ENCODE measurements at regions not wholly inside any gene's neighbourhood (a gene's known extent, or its start where the extent isn't known, plus 50 kb on each side); places are given as distances from the start of the nearest gene placed in this dataset.

DNA sequence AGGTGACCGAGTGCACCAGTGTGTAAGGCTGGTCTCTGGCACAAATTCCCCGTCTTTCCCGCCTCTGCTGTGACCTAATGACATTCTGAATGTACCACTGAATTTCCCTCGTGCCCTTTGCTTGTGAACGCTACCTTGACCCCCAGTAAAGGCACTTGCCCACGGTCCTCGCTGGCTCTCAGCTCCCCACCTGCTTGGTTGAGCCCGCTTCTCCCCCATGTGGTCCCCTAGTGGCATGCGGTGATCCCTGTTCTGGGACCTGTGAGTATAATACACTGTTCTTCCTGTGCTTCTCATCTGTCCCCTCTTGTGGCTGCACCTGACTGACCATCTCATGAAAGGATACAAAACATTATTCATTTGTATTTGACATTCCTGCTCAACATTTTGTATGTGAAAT lies 495.7 kb downstream of the INHBA start:
- no peak for DNase-seq

DNA sequence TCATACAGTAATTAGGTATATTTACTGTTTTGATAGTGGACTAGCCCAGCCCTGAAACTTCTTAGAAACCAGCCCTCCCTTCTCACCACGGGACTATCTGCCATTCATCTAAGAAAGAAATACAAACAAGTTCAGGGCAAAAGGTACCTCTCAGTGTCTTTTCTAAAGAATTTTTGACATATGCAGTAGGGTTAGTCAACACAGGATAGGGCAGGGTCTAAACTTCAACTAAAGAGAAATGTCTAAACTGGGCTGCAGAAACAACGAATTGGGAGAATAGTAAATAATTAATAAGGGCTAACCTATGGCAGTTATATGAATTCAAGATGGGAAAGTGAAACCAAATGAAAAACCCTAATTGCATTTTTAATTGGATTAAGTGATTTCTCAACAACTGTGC lies 496.6 kb downstream of the INHBA start:
- no peak for DNase-seq

DNA sequence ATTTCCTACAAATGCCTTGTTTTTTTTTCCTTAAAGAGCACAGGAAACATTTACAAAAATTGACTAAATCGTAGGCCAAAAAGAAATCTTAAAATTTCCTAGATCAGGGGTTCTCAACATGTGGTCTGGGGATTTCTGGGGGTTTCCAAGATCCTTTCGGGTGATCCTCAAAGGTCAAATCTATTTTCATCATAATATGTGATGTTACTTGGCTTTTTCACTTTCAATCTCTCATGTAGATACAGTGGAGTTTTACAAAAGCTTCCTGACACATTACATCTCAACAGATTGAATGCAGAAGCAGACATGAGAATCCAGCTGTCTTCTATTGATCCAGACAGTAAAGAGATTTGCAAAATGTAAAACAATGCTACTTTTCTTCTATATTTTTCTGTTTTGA lies 497.3 kb downstream of the INHBA start:
- no peak for DNase-seq

DNA sequence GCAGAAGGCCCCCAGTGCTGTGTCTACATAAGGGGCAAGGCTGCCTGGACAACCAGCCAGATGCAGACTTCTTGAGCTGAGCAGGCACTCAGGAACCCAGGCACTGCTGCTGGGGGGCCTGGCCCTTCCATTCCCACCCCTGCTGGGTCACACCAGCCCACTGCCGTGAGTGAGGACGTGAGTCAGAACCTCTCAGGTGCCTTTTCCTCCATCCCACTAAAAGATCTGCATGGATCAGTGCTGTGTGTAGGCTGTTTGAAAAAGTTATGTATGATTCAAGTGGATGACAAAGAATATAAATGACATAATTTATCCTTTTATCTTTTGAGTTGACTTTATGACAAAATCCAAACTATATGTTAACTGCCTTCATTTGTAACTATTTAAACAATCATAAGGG lies 499.3 kb downstream of the INHBA start:
- no peak for DNase-seq

DNA sequence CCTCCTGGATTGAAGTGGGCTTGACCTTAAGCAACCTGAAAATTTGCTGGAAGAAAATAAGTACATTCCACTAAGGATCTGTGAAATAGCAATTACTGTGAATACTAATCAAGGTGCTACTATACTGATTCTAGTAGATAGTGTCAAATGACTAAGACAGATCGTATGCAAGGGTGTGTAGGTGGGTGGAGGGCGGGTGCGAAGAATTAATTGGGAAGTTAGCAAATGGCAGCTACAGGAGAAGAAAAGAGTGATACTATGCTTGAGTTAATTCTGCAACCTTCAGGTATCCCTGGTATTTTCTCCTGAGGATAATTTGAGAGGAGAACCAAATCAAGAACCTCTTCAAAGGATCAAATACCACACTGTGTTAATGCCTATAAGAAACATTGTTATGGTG lies 501.9 kb downstream of the INHBA start:
- no peak for DNase-seq

DNA sequence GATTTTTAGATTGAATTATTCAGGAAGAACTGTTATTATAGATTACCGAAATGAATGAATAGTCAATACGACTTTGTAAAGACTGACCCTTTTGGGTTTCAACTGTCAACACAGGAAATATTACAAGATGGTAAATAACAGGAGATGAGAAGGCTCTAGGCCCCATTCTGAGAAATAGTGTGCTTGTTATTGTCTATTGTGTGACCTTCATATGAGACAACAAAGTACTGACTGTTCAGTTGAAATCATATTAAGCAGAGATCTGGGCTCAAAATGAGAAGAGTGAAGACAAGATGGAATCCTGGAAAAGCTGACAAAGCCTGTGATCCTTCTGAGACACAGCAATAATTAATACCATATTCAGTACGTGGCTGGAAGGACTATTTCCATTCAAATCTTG lies 503.8 kb downstream of the INHBA start:
- no peak for DNase-seq

DNA sequence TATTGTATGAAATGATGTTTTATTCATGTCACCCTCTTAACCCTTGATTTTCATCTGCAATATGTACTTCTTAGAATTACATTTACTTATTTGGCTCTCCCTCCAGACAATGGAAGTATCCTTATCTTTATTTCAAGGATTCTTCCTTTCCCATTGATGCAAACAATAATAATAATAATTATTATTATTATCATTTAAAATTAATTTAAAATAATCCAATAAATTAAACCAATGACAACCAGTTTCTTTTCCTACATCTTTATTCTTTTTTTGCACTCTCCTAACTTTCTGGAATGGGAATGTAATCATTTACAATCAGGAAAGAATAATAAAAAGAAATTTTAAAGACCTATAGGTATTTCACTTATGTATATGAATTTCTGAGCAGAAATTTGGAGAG lies 504.4 kb downstream of the INHBA start:
- DNase-seq: no peak

DNA sequence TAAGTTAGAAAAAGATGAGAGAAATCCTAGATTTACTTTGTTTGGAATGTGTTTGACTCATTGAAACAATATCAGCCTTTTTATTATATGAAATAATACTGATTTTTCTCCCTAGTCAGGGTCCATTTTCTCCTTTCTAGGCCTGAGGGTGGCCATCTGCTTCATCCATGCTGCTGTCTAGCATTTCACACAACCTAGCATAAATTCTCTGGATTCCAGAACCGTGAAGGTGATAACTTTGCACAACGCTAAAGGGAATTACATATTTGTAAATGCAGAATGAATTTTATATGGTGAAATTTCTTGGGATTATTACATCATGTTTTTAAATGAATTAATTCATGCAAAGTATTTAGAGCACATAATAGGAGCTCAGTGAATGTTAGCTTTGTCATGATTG lies 505.1 kb downstream of the INHBA start:
- no peak for DNase-seq

DNA sequence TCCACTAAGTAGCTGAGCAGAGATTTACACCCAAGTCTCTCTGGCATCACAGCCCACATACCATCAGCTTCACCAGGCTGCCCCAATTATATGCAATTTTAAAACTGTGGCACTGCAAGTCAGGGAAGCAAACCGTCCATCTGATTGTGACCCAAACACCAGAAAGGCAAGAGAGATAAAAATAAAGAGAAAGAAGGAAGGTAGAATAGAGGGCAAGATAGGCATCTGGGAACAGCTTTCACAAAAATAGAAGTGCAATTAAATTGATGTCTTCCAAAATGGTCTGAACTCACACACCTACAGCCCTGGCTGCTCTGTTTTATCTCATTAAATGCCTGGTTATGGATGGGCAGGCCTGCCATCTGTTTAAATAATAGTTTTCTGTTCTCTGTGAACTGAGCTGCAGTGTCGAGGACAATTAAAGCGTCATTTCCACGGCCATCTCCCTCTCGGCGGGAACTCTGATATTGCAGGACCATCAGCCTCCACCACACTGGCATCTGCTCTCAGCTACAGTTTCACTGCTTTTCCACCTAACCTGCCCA lies 509.1 kb downstream of the INHBA start:
- no peak for DNase-seq

DNA sequence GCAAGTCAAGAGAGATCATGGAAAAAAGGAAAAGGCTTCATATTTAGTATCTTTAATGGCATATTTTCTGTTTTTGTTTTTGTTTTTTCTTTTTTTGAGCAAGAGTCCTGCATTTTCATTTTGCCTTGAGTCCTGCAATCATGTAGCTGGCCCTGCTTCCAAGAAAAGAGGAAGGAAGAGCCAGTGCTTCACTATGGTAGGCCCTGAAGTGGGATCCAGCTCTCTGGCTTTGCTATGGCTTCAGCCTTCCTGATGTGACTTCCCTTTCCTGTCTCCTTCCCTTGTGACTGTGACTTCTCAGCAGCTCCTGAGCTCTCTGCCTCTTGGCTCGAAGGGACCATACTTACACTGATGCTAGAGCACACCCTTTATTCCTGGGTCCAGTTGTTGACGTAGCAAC lies 512.3 kb downstream of the INHBA start:
- DNase-seq: no peak

DNA sequence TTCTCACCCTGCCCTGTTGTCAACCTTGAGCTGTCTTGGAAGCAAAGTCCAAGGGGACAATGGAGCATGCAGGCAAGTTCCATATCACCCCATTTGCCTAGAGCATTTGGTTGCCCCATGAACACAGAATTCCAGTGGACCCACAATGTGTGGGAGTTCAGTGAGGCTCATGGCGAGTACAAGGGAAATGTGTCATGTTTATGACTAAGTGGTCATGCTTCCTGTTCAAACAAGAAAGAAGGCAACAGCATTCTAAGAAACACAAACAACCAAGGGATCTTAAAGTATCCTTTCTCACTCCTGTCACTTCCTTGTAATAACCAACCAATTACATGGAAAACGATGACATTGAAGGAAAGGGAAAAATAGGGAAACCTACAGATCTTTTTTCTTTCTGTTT lies 513.0 kb downstream of the INHBA start:
- no peak for DNase-seq

DNA sequence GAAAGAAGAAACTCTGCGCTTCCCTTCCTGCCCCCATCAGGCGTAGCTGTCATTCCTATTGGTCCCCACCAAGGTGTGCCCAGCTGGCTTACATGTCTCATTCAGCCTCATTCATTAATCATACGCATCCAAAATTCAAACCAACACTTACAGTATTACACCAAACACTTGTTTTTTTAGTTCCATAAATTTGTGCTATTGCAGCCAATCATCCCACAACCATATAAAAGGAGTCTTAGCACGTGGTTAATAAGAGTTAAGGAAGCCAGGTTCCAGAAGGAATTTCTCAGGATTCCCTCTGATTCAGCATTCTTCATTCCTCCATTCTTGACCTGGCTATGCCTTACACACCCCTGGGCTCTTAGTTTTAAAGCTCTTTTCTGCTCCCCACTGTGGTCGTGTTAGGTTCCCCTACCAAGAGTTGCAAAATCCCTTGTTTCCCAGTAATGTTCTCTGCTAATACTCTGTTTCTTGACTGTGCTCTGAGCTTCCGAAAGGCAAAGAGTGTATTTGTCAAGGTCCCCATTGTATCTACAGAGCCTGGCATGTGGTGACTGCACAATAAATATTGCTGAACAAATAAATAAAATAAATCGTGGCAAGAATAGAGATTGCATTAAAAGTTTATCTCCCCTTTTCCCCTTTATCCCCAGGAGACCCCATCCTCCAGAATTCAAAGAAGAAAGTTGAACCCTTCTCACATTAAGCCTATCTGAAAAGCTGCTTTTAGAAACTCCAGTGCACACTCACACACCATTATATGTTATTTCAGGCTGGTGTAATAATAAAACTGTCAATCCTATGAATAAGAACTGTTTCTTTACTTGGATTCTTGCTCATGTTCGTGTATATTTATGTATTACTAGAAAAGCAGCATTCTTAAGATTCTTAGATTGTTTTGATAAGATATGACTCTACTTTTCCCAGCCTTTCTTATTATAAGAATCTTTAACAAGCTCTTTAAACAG lies 514.4 kb downstream of the INHBA start:
- DNase-seq: no peak

DNA sequence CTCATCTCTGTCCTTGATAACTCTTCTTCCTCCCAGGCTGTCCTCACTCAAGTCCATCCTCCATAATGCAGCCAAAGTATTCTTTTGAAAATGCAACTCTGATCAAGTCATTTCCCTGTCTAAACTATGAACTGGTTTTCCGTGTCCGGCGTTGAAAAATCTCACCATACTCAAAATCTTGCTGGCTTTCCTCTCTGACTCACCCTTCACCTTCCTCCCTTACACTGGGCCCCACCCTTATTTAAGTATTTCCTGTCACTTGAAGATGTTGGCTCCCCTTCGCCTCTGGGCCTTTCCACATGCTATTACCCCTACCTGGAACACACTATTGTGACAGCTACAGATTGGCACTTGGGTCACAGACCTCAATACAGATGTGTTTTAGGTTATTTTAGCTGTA lies 515.6 kb downstream of the INHBA start:
- DNase-seq: no peak

DNA sequence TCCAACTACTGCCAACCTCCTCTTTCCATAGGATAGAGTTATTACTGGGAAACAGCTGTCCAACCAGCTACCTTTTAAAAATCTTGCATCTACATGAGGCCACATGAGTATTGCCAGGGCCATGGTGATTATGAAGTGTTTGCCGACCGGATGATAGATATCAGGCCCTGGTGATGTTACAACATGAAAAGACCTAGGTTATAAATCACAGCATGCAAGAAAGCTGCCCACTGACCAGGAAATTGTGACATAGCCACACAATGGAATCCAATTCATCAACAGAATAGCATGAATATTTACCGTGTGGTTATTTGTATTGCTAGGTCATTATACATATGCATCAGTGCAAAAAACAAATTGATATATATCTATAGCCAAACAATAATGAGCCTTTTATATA lies 517.0 kb downstream of the INHBA start:
- DNase-seq: no peak

DNA sequence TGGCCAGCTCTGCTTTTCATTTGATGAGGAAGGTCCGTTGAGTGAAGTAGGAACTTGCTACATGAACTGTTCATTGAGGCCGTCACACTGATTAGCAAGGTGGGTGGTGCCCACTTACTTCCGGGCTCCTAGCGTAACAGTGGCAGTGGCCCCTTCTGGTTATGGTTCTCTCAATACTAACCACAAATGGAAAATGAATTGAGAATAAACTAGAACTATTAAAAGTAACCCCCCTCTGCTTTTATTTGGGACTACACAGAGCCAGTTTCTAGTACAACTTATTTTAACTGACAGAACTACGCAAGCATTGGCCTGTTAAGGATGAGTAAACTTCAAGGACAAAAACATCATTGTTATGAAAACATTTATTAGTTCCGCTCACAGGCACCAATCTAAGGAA lies 519.1 kb downstream of the INHBA start:
- no peak for DNase-seq

DNA sequence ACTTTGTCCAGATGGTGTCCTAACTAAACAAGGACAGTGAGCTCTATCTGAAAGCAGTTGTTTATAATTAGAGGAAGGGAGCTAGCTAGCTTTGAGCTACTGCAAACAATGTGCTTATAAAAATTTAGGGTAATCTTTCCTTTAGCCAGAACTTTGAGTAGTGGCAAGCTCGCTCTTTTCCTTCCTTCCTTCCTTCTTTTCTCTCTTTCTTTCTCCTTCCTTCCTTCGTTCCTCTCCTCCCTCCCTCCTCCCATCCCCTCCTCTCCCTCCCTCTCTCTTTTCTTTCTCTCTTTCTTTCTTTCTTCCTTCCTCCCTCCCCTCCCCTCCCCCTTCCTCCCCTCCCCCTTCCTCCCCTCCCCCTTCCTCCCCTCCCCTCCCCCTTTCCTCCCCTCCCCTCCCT lies 520.1 kb downstream of the INHBA start:
- no peak for DNase-seq

DNA sequence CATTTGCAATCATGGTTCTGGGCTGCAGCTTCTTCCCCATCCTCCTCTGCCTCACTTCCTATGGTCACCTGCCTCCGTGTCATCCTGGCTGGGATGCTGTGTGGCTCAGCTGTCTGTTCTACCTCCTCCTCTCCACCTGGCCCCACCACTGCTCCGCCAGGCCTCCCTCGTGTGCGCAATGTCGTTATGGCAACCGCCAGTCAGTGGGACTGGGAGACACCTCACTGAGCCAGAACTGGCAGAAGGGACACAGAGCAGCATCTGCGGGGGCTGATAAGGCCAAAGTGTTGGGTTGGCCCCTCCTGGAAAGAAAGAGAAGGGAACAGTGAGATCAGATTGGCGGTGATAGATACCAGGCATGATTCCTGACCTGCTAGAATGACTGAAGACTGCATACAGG lies 527.5 kb downstream of the INHBA start:
- no peak for DNase-seq

DNA sequence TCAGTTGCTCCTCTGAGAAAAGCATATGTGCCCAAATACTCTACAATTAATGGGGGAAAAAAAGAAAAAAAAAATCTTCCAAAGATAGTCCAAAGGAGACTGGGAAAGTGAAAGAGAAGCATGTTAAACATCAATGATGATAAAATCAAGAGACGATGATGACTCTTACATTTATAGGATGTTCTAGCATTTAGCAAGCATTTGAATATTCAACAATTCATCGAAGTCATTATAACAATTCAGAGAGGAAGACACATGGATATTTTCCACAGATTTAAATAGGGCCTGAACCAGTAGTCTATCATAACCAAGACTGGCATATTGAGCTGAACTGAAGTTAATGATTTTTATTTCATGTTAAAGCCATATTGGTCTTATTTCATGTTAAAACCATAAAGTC lies 528.4 kb downstream of the INHBA start:
- no peak for DNase-seq

DNA sequence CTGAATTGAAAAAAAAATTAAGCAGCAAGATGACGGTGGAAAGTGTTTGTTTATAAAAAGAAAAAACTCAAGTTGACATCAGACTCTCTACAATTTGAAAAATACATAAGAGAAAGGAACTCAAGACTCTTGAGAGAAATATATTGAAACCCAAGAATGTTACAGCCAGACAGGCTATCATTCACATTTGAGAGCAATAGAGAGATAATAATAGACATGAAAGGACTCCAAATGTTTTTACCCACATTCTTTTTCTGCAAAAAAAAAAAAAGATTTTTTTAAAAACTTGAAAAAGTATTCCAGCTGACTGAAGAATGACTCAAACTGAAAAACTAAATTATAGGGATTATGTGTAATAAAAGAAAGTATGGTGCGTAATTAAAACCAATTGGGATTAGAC lies 532.4 kb downstream of the INHBA start:
- no peak for DNase-seq

DNA sequence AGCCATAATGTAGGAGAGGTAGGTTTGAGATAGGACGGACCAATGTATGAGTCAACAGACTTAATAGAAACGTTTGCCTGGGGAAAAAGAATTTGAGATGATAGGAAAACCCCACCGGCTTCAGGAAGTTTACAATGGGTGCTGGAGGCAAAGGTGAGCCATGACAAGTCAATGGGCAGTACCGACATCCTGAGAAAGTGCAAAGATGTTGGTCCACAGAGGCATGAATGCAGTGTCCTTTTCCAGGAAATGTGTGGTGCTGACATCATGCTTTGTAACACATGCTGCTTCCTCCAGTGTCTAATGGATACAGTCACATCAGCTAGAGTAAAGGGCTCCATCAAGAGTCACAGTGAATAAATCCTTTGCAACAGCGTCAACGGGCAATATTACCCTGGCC lies 533.6 kb downstream of the INHBA start:
- no peak for DNase-seq

DNA sequence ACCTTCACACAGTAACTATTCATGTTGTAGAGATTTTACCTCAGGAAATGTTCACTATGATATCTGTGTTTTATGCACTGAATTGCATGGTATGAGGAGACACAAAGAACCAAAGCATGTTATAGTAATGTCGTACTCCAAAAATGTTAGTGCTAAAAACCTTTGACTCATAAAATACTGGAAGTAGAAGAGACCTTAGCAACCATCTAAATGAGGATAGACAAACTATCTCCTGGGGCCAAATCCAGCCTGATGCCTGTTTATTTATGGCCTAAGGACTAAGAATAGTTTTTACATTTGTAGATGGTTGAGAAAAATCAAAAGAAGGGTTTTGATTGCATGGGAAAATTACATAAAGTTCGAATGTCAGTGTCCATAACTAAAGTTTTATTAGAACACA lies 535.1 kb downstream of the INHBA start:
- DNase-seq: no peak

DNA sequence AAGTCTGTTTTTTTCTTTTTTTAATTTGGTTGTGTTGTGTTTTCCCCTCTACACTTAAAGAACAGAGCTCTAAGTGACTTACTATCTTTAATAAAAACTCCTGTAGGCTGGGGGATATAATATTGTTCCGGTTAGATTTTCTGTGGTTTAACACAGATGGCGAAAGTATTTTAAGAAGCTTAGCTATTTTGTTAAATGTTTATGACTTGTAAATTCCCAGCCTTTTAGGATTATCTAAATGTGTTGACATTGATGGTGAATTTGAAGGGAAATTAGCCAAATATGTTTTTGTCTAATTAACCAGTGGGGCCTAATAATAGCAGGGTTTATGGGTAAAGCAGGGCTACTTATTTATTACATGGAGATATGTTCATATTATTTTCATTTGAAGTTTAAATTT lies 538.5 kb downstream of the INHBA start:
- no peak for DNase-seq

DNA sequence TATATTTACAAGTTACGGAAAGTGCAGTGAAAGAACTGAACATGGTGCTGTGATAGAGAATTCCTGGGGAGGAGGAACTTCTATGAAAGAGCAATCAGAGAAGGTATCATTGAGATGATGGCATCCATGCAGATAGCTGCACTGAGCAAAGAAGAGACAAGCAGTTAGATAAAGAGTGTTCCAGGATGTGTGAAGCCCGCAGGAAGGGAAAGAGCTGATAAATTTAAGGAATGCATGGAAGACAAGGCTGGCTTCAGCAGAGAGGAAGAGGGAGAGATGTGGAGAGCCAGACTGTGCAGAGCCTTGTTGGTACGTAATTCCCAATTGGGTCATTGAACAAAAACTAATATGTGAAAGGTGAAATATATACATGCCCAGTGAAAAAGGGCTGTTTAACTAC lies 538.9 kb downstream of the INHBA start:
- no peak for DNase-seq

DNA sequence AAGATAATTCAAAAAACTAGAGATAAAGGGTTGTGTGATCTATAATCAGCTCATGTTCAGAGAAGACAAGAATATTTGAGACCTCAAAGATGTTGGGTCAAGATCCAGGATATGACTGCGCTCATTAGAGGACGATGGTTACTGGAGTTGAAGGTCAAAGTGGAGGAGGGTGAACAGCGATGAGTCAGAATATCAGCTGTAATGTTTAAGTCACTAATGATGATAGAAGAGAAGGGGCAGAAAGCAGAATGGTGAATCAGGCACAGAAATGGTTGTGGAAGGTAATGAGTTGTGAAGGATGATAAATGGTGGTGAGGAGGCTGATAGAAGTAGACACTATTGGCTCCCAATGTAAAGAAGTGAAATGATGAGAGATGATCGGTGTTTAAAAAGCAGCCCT lies 540.3 kb downstream of the INHBA start:
- no peak for DNase-seq

DNA sequence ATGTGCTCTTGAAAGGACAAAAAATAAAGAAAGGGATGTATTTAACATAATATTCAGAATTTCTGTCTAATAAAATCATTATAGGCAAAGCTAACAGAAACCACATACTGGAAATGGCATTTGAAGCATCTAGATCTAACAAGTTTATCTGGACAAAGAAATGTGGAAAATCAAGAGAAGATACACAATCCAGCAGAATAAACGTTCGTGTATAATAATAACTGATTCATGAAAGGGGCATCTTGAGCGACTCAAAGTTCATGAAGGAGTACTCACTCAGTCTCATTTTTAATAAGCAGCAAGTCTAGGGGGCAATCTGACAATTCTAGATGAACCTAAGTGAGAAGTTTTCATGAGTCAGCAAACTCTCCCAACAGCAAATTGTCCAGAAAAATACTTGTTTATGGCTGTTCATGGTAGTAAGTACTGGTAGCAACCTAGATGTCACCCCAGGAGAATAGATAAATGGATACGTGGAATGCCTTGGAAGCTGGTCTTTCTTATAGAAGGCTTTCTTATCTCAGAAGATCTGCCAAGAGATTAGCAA lies 541.8 kb downstream of the INHBA start:
- no peak for DNase-seq
